SK-N-SH treated with all-trans-retinoic acid at 6 μM for 48 hours (cell line): ENCODE measurements at regions not wholly inside any gene's neighbourhood (a gene's known extent, or its start where the extent isn't known, plus 50 kb on each side); places are given as distances from the start of the nearest gene placed in this dataset.
"Not testable (repeated sequence)": the region's sequence is repeated elsewhere in the genome, so short reads cannot be mapped to it uniquely, and the experiment has no call there.

Experiments used
- ATAC-seq: fragments of 200-7000 bp; cut with Tn5 transposase; 3 replicates; pipeline ENCODE4 v1.9.1; 2020; ENCODE audit warnings: mild to moderate bottlenecking, moderate library complexity
- ARNTL ChIP-seq: fragments of 450-650 bp; formaldehyde crosslinking; IDR thresholded peaks from 2 replicates; pipeline ENCODE4 v1.5.0; 2020; ENCODE audit warnings: low read depth, mild to moderate bottlenecking, moderate library complexity, borderline replicate concordance
- BACH2 ChIP-seq: fragments of 250-450 bp; sonication (Bioruptor Pico); IDR thresholded peaks from 2 replicates; pipeline ENCODE4 v1.9.0; 2021; ENCODE audit warnings: mild to moderate bottlenecking, borderline replicate concordance
- CREB5 ChIP-seq: fragments of 250-450 bp; sonication (Bioruptor Pico); IDR thresholded peaks from 2 replicates; pipeline ENCODE4 v1.5.1; 2020; ENCODE audit warnings: low read depth, mild to moderate bottlenecking, moderate library complexity
- CSDC2 ChIP-seq: fragments of 250-450 bp; sonication (Bioruptor Pico); IDR thresholded peaks from 2 replicates; pipeline ENCODE4 v1.5.0; 2020; ENCODE audit warnings: mild to moderate bottlenecking, moderate library complexity
- CSRNP3 ChIP-seq: fragments of 250-450 bp; sonication (Bioruptor Pico); IDR thresholded peaks from 2 replicates; pipeline ENCODE4 v1.5.1; 2021; ENCODE audit warnings: mild to moderate bottlenecking, moderate library complexity
- ESRRG ChIP-seq: fragments of 250-450 bp; sonication (Bioruptor Pico); IDR thresholded peaks from 2 replicates; pipeline ENCODE4 v1.6.1; 2021; ENCODE audit warnings: mild to moderate bottlenecking
- GLIS3 ChIP-seq: fragments of 250-450 bp; sonication (Bioruptor Pico); IDR thresholded peaks from 2 replicates; pipeline ENCODE4 v1.5.0; 2020; ENCODE audit warnings: mild to moderate bottlenecking, moderate library complexity
- ISL1 ChIP-seq: fragments of 250-450 bp; sonication (Bioruptor Pico); IDR thresholded peaks from 2 replicates; pipeline ENCODE4 v2.1.2; 2022; ENCODE audit warnings: mild to moderate bottlenecking, moderate library complexity
- OSR1 ChIP-seq: fragments of 250-450 bp; sonication (Bioruptor Pico); IDR thresholded peaks from 2 replicates; pipeline ENCODE4 v1.8.0; 2022; ENCODE audit warnings: moderate library complexity, mild to moderate bottlenecking, inconsistent platforms
- PATZ1 ChIP-seq: fragments of 250-450 bp; sonication (Bioruptor Pico); IDR thresholded peaks from 2 replicates; pipeline ENCODE4 v1.8.0; 2020; ENCODE audit warnings: mild to moderate bottlenecking, moderate library complexity, borderline replicate concordance
- POU6F1 ChIP-seq: fragments of 250-450 bp; sonication (Bioruptor Pico); IDR thresholded peaks from 2 replicates; pipeline ENCODE4 v1.8.0; 2021; ENCODE audit warnings: low read depth, mild to moderate bottlenecking, moderate library complexity, borderline replicate concordance
- PPARA ChIP-seq: fragments of 250-450 bp; sonication (Bioruptor Pico); IDR thresholded peaks from 2 replicates; pipeline ENCODE4 v1.5.0; 2020; ENCODE audit warnings: mild to moderate bottlenecking, borderline replicate concordance
- RARB ChIP-seq: fragments of 250-450 bp; sonication (Bioruptor Pico); IDR thresholded peaks from 2 replicates; pipeline ENCODE4 v1.8.0; 2021; ENCODE audit warnings: mild to moderate bottlenecking, moderate library complexity
- SNAI2 ChIP-seq: fragments of 250-450 bp; sonication (Bioruptor Pico); IDR thresholded peaks from 2 replicates; pipeline ENCODE4 v1.5.0; 2020; ENCODE audit warnings: mild to moderate bottlenecking, moderate library complexity
- TCF4 ChIP-seq: fragments of 250-450 bp; sonication (Bioruptor Pico); IDR thresholded peaks from 2 replicates; pipeline ENCODE4 v1.8.0; 2021; ENCODE audit warnings: mild to moderate bottlenecking, moderate library complexity, borderline replicate concordance
- TOX ChIP-seq: fragments of 250-450 bp; sonication (Bioruptor Pico); IDR thresholded peaks from 2 replicates; pipeline ENCODE4 v1.8.0; 2021; ENCODE audit warnings: mild to moderate bottlenecking, moderate library complexity, borderline replicate concordance
- TSHZ2 ChIP-seq: fragments of 250-450 bp; sonication (Bioruptor Pico); IDR thresholded peaks from 2 replicates; pipeline ENCODE4 v1.5.0; 2020; ENCODE audit warnings: mild to moderate bottlenecking, moderate library complexity
- ZFP3 ChIP-seq: fragments of 250-450 bp; sonication (Bioruptor Pico); IDR thresholded peaks from 2 replicates; pipeline ENCODE4 v1.5.0; 2020; ENCODE audit warnings: mild to moderate bottlenecking, moderate library complexity
- ZNF565 ChIP-seq: fragments of 450-650 bp; formaldehyde crosslinking; conservative IDR thresholded peaks from 2 replicates; pipeline ENCODE4 v1.5.0; 2020; ENCODE audit warnings: low read depth, mild to moderate bottlenecking, moderate library complexity
- ZNF70 ChIP-seq: fragments of 450-650 bp; formaldehyde crosslinking; IDR thresholded peaks from 2 replicates; pipeline ENCODE4 v1.5.0; 2020; ENCODE audit warnings: mild to moderate bottlenecking, moderate library complexity
- ZNF8 ChIP-seq: fragments of 450-650 bp; formaldehyde crosslinking; IDR thresholded peaks from 2 replicates; pipeline ENCODE4 v1.5.0; 2020; ENCODE audit warnings: mild to moderate bottlenecking, moderate library complexity

GRCh38 chr12:46064548-46064947 lies 74.2 kb upstream of the SCAF11 start:
- TF ChIP-seq TCF4 (CRISPR knock-in tag) (no peak), TSHZ2 (no peak), ESRRG (CRISPR knock-in tag) (no peak), ISL1 (CRISPR knock-in tag) (no peak), POU6F1 (CRISPR knock-in tag) (no peak), ZNF70 (CRISPR knock-in tag) (no peak), TOX (CRISPR knock-in tag) (no peak)
- no peak for ATAC-seq

- not testable (repeated sequence) for ATAC-seq
Measured at GRCh38 chr12:46058697-46059096, 68.3 kb upstream of the SCAF11 start.

- ATAC-seq: no peak
- TF ChIP-seq ZNF565 (CRISPR knock-in tag): no peak
Measured at GRCh38 chr12:46050805-46051204, 60.4 kb upstream of the SCAF11 start.

- no peak for ATAC-seq
- TF ChIP-seq CREB5 (no peak), ZNF8 (no peak), OSR1 (CRISPR knock-in tag) (no peak), ZNF70 (CRISPR knock-in tag) (no peak), PPARA (no peak), RARB (no peak)
Measured at GRCh38 chr12:46049665-46050064, 59.3 kb upstream of the SCAF11 start.

- ATAC-seq: no peak
- no peak for TF ChIP-seq ZNF565 (CRISPR knock-in tag)
- no peak for TF ChIP-seq GLIS3 (CRISPR knock-in tag)
- TF ChIP-seq BACH2 (CRISPR knock-in tag): no peak
- no peak for TF ChIP-seq ARNTL
- no peak for TF ChIP-seq ZNF8
- no peak for TF ChIP-seq CSDC2 (CRISPR knock-in tag)
- TF ChIP-seq ZNF70 (CRISPR knock-in tag): no peak
- no peak for TF ChIP-seq ISL1 (CRISPR knock-in tag)
- TF ChIP-seq SNAI2 (CRISPR knock-in tag): no peak
- TF ChIP-seq RARB: no peak
- TF ChIP-seq CREB5: no peak
- no peak for TF ChIP-seq ESRRG (CRISPR knock-in tag)
- no peak for TF ChIP-seq PATZ1
- no peak for TF ChIP-seq CSRNP3
- TF ChIP-seq PPARA: no peak
- TF ChIP-seq TOX (CRISPR knock-in tag): no peak
- no peak for TF ChIP-seq ZFP3 (CRISPR knock-in tag)
Measured at GRCh38 chr12:46046436-46046835, 56.1 kb upstream of the SCAF11 start.
